ENCODE measurements at regions not wholly inside any gene's neighbourhood (a gene's known extent, or its start where the extent isn't known, plus 50 kb on each side); places are given as distances from the start of the nearest gene placed in this dataset.

- Histone ChIP-seq H3K4me2 (ENCODE audit: insufficient read depth, low read length) (no peak overlapping the region), H3K27me3 (ENCODE audit: control insufficient read depth in 2 of 2, insufficient read depth in 2 of 2, low read length in 2 of 2) (no peaks in the 10 kb centered on the region), H3K27ac (ENCODE audit: insufficient read depth, low read depth, low read length) (no peak overlapping the region), H3K9ac (replicated peaks; ENCODE audit: extremely low read depth, insufficient read depth, low read length) (no peak overlapping the region), H3K4me3 (replicated peaks in 1 of 3; ENCODE audit: insufficient read depth in 1 of 3, low read depth in 1 of 3, low read length in 3 of 3) (no peak overlapping the region), H3K9me1 (replicated peaks; ENCODE audit: control insufficient read depth, extremely low read depth, insufficient read depth, low read length) (no peaks in the 10 kb centered on the region), H2AFZ (ENCODE audit: low read depth, low read length) (no peak overlapping the region), H3K36me3 (ENCODE audit: control insufficient read depth in 2 of 2, extremely low read depth in 1 of 2, insufficient read depth in 2 of 2, low read length in 2 of 2) (no peaks in the 10 kb centered on the region), H4K20me1 (replicated peaks; ENCODE audit: control insufficient read depth, extremely low read depth, insufficient read depth, low read length) (no peaks in the 10 kb centered on the region), H3K4me1 (ENCODE audit: control insufficient read depth, extremely low read depth, insufficient read depth, low read length) (no peaks in the 10 kb centered on the region), H3K79me2 (ENCODE audit: control insufficient read depth, insufficient read depth, low read length) (no peaks in the 10 kb centered on the region), H3K9me3 (replicated peaks; ENCODE audit: control insufficient read depth, insufficient read depth, low read length) (no peaks in the 10 kb centered on the region)
- DNase-seq (ENCODE audit: low read depth, low spot score) (no peak), FAIRE-seq (no peak)
- dilution Hi-C loops (cut with MboI; ENCODE audit: extremely low pct_ligation_motif_present, low sequenced_read_pairs): no loop called here
- POLR2A ChIA-PET: no interaction called here
- TF ChIP-seq EZH2 (IDR thresholded peaks at IDR 0.05; ENCODE audit: borderline replicate concordance, low read depth, low read length, severe bottlenecking): no peak
- TF ChIP-seq MYC (IDR thresholded peaks at IDR 0.05; ENCODE audit: low read depth, low read length): no peak
- no peak for TF ChIP-seq MAX (IDR thresholded peaks at IDR 0.05; ENCODE audit: insufficient read depth, insufficient read length)
- no peak for TF ChIP-seq POLR2A (IDR thresholded peaks at IDR 0.05; ENCODE audit: low read depth, low read length)
- no peak for TF ChIP-seq FOS (IDR thresholded peaks at IDR 0.05; ENCODE audit: borderline replicate concordance, insufficient read depth, low read length)
- no peak for TF ChIP-seq CTCF (IDR thresholded peaks at IDR 0.05; ENCODE audit: extremely low read depth in 1 of 2, insufficient read depth in 1 of 2, low read depth in 1 of 2, low read length in 2 of 2)
- TF ChIP-seq POLR2AphosphoS5 (IDR thresholded peaks at IDR 0.05; ENCODE audit: insufficient read depth, low read depth, low read length): no peak
- TF ChIP-seq GATA2 (IDR thresholded peaks at IDR 0.05; ENCODE audit: insufficient read depth, insufficient read length, low read depth, low read length): no peak
- no peak for TF ChIP-seq JUN (IDR thresholded peaks at IDR 0.05; ENCODE audit: borderline replicate concordance, insufficient read depth, insufficient read length, low read depth)
- CTCF ChIA-PET: no interaction called here
- intact Hi-C loops (cut with micrococcal nuclease): loop anchor here (10.0 kb wide), 1 partner anchor 267 kb away; no protein-coding TSS in a partner anchor
- no TSS peak for BruUV-seq (replicated peaks)
Measured at GRCh38 chr6:170102038-170102437, 188.8 kb downstream of the DLL1 start.
